ENCODE measurements at regions not wholly inside any gene's neighbourhood (a gene's known extent, or its start where the extent isn't known, plus 50 kb on each side); places are given as distances from the start of the nearest gene placed in this dataset.

DNA sequence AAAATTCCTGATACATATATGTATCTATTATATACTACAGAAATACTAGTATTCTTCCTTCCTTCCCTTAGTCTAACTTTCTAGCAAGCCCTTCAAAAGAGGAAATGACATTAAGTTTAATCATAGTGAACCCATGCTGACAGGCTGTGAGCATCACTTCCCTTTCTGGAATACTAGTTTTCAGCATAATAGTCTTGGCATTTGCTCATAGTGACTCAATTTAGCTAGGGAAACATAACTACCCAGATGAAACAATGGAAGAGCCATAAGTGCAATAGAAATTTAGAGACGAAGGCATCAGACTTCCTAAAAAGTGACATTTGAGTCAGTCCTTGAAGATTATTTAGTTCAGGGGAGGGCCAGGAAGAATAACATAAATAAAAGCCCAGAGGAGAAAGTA, 184.5 kb upstream of the CRY1 start:
- DNase-seq (ENCODE audit: low read depth): no peak

GRCh38 chr12:107282628-107283027, 189.3 kb upstream of the CRY1 start:
- DNase-seq (ENCODE audit: low read depth): no peak

DNA sequence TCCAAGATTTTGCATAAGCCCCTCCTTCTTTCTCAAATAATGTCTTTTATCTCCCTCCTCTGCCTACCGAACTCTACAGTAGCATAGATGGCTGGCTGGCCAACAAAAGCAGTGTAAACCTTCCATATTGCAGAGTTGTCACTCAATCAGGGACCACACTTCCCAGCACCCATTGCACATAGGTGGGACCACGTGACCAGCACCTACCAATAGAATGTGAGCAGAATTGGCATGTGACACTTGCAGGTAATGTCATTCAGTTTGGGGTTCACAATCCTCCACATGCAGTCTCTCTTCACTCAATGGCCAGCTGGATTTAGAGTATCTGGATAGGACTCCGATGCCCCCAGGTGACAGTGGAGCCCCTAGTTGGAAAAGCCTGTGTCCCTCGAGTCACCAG, 190.3 kb upstream of the CRY1 start:
- no peak for DNase-seq (ENCODE audit: low read depth)

- DNase-seq (ENCODE audit: low read depth): no peak
Measured at GRCh38 chr12:107284692-107285091, 191.3 kb upstream of the CRY1 start.

- DNase-seq (ENCODE audit: low read depth): no peak
Measured at GRCh38 chr12:107287436-107288413, 194.4 kb upstream of the CRY1 start.

DNA sequence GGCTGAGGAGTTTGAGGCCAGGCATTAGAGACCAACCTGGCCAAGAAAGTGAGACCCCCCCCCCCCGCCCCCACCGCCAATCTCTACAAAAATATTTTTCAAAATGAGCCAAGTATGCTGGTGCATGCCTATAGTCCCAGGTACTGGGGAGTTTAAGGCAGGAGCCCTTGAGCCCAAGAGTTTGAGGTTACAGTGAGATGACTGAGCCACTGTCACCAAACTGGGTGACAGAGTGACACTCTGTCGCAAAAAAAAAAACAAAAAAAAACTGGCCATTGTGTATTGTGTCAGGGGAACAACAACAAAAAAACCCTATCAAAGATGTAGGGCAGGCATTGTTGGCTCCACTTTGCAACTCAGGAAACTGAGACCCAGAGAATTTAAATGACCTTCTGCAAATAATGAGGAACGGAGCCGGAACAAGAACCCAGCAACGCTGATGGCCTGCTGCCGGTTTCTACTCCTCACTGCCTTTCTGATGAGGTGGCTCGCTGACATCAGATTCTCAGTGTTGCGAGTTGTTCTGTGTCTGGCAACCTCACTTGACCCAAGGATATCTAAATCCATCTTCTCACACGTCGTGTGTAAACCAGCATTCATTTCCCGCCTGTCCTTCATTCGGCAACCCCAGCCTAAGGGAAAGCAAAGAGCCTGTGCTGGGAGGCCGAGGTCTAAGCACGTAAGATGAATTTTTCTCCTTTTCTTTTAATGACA, 195.2 kb upstream of the CRY1 start:
- DNase-seq (ENCODE audit: low read depth): no peak

GRCh38 chr12:107291018-107291417, 197.7 kb upstream of the CRY1 start:
- no peak for DNase-seq (ENCODE audit: low read depth)

DNA sequence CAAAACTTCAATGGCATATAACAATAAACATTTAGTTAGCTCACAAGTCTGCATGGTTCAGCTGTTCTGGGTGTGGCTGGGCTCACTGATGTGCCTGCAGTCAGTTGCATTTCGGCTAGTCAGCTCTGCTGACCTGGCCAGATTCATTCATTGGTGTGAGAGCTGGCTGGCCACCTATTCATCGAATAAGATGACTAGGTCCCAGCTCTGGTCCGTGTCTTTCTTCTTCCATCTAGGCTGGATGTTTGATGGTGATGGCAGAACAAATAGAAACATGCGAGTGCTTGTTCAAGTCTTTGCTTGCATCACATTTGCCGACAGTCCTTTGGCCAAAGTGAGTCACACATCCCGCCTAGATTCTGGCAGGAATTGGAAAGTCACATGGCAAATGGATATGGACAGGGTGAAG, 203.3 kb upstream of the CRY1 start:
- no peak for DNase-seq (ENCODE audit: low read depth)

GRCh38 chr12:107302649-107303341, 209.4 kb upstream of the CRY1 start:
- no peak for DNase-seq (ENCODE audit: low read depth)

DNA sequence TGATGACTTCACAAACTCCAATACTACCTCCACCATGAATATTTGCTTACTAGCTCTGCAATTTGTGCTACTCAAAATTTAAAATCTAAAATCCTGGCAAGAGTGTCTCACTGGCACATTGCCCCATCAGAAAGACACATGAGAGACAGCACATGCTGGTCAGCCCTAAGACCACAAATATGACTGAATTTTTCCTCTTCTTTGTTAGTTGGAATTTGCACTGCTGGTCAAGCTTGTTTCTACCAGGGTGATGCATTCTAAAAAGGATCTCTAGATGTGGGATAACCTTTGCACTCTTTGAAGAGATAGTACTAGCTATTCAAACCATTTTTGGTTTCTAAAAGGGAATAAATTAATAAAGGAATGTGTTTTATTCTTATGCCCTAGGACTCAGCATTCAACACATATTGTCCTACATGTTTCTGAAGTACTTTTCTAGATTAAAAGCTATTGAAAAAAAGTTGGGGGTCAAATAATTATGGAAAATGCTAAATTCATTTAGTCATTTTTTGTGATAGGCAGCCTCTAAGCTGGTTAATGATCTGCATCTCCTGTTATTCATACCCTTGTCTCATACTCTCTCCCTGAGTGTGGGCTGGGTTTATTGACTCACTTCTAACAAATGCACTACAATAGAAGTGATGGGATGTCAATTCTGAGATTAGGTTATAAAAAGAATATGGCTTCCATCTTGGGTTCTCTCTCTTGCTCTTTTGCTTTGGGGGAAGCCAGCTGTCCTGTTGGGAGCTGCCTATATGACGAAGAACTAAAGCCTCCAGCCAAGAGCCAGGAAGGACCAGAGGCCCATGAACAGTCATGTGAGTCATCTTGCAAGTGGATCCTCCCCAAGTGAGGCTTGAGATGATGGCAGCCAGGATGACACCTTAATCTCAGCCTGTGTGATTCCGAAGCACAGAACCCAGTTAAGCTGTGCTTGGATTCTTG, 211.5 kb upstream of the CRY1 start:
- DNase-seq (ENCODE audit: low read depth): no peak

- no peak for DNase-seq (ENCODE audit: low read depth)
Measured at GRCh38 chr12:107306141-107306659, 212.9 kb upstream of the CRY1 start.

DNA sequence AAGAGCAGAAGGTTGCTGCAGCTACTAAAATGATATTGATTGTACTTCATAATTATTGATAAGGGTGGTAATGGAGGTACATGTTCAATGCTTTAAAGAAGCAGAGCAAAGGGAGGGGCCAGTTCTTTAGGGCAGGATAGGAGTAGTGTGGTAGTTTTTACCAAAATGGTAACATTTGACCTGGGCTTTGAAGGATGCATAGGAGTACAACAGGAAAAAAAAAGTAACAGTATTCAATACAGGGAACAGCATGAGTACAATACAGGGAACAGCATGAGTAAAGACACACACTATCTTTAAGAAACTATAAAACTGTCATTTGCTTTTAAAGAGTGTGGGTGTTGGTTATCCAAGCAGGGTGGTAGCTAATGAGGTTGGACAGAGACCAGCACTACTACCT, 215.0 kb upstream of the CRY1 start:
- DNase-seq (ENCODE audit: low read depth): no peak

- DNase-seq (ENCODE audit: low read depth): no peak
Measured at GRCh38 chr12:107309020-107309419, 215.7 kb upstream of the CRY1 start.

DNA sequence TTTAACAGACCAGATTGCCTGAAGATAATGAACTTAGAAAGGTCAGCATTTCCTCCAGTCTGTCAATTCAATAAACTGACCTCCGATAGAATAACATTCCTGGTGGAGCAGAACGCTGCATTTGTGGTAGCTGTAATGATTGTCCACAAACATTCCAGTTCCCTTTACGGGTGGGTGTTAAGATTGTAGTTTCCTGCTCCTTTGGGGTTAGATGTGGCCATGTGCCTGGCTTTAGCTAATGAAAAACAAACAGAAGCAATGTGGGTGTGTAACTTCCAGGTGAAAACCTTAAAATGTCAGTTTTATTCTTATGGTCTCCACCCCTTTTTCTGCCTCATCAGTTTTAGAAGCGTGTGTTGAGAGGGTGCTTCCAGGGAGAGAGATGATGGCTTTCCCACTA, 217.3 kb upstream of the CRY1 start:
- DNase-seq (ENCODE audit: low read depth): no peak

- DNase-seq (ENCODE audit: low read depth): no peak
Measured at GRCh38 chr12:107311682-107312081, 218.3 kb upstream of the CRY1 start.

DNA sequence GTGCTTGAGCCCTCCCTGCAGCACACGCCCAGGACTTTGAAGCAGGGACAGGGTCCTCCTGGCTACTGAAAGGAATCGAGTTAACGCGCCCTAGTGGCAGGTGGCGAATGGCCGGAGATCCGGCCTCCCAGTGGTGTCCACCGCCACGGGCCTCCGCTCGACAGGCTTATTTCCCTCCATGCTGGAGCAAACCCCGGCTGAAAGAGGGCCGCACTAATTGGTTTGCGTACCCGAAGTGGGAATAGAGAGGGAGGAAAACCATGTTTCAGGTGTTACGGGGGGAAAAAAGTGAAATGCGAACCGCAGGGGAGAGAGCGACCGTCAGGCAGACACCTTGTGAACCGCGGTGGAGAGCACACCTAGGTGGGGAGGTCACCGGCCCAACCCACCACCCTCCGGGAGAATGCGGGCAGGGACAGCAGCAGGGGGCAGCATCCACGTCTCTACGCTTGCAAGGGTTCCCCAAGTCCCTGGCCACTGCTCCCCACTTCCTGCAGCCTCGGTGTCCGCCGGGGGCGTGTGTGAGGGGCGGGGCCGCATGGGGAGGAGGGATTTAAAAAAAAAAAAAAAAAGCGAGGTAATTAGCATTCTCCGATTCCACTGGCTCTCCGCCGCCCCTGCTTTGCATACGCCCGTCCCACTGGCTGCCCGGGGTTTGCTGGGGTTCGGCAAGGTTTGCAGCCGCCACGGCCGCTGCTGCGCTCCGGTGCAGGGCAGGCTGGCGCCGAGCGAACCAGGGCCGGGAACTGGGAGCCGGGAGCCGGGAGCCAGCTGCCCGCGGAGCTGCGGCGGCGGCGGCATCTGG, 224.6 kb upstream of the CRY1 start:
- peak; percentile 49 for DNase-seq (ENCODE audit: low read depth)

DNA sequence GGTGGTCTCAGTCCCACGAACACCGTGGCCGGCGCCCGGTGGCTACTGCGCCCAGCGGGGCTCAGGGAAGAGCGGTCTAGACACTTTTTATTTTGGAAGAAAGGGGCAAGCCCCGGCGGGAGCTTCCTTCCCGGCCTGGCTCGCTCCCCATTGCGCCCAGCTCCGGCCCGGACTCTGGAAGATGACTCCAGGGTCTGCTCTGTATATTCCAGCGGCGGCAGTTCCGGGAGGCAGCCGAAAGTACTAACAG, 225.1 kb upstream of the CRY1 start:
- no peak for DNase-seq (ENCODE audit: low read depth)

- DNase-seq (ENCODE audit: low read depth): no peak
Measured at GRCh38 chr12:107318806-107319532, 225.6 kb upstream of the CRY1 start.

GRCh38 chr12:107319533-107320032, 226.2 kb upstream of the CRY1 start:
- DNase-seq (ENCODE audit: low read depth): no peak

Data from stimulated activated CD8-positive, alpha-beta memory T cell treated with anti-CD3 and anti-CD28 coated beads, Interleukin-15, amount 100 ng/mL, for 1 hour (primary cell).